Stomach (tissue), 8 donors: ENCODE measurements at regions not wholly inside any gene's neighbourhood (a gene's known extent, or its start where the extent isn't known, plus 50 kb on each side); places are given as distances from the start of the nearest gene placed in this dataset.

ENCODE experiments used
- DNase-seq, 2 donors: peaks; one replicate each; pipeline versions ENCODE4 v3.0.0 to v3.0.0-alpha.2; 2013 to 2019
- H3K27ac ChIP-seq, 5 donors: fragments of 200-600 bp in 4 of 5; sonication (generic) in 4 of 5; one replicate each; pipeline ENCODE4 v1.5.1; 2013 to 2019; ENCODE audit warnings: mild to moderate bottlenecking in 1 of 5, moderate library complexity in 1 of 5
- H3K27me3 ChIP-seq, 3 donors: fragments of 200-600 bp; sonication (generic); one replicate each; pipeline ENCODE4 v1.5.1; 2017 to 2019; ENCODE audit warnings: mixed run types in 1 of 3
- H3K36me3 ChIP-seq, 4 donors: fragments of 200-600 bp; sonication (generic); 1 replicate in 3 of 4; 2 replicates in 1 of 4; pipeline ENCODE4 v1.5.1; 2016 to 2019
- H3K4me1 ChIP-seq, 4 donors: fragments of 200-600 bp; sonication (generic); one replicate each; pipeline ENCODE4 v1.5.1; 2016 to 2019
- H3K4me3 ChIP-seq, 4 donors: fragments of 200-600 bp; sonication (generic) in 3 of 4; one replicate each; pipeline ENCODE4 v1.5.1; 2016 to 2019; ENCODE audit warnings: mild to moderate bottlenecking in 1 of 4
- H3K9me3 ChIP-seq, 4 donors: fragments of 200-600 bp; sonication (generic); one replicate each; pipeline ENCODE4 v1.5.1; 2016 to 2019
- EP300 ChIP-seq: sonication (generic); formaldehyde crosslinking; IDR thresholded peaks from one replicate; pipeline ENCODE4 v1.6.1; 2017; ENCODE audit warnings: antibody characterized with exemption
- POLR2A ChIP-seq, 4 donors: fragments of 450-650 bp; IDR thresholded peaks; one replicate each; pipeline ENCODE4 v1.6.1; 2016; ENCODE audit warnings: antibody characterized with exemption in 4 of 4, control low read depth in 2 of 4, mild to moderate bottlenecking in 1 of 4, moderate library complexity in 1 of 4
- POLR2AphosphoS5 ChIP-seq, 3 donors: sonication (generic); formaldehyde crosslinking; IDR thresholded peaks; one replicate each; pipeline ENCODE4 v1.6.1; 2016; ENCODE audit warnings: antibody characterized with exemption in 3 of 3
- WGBS, 5 donors: extraction: QIAGEN DNeasy Blood & Tissue Kit in 3 of 5; methylation state at CpG; one replicate each; pipeline versions ENCODE4 v1.1.5 to v1.1.7; 2013 to 2018; 5-methylcytosine and 5-hydroxymethylcytosine counted together
- intact Hi-C: fragments of 100-400 bp; cut with DNase I; formaldehyde crosslinking; loops from one replicate; pipeline ENCODE4 v1.15.1; 2023; ENCODE audit warnings: low total_unique reads
- TF ChIP-seq, protein P1 (sequence below), 7 experiments: fragments of 450-650 bp in 4 of 7; fragments of 200-600 bp in 3 of 7; sonication (generic) in 3 of 7; IDR thresholded peaks; one replicate each; pipeline ENCODE4 v1.5.1; 2016 to 2019; ENCODE audit warnings: antibody characterized with exemption in 7 of 7, control low read depth in 2 of 7, mild to moderate bottlenecking in 1 of 7
- donor health status: healthy with polysubstance abuse.
- donor health status: Bipolar disorder and iron deficiency.
- donor health status: healthy.

DNA sequence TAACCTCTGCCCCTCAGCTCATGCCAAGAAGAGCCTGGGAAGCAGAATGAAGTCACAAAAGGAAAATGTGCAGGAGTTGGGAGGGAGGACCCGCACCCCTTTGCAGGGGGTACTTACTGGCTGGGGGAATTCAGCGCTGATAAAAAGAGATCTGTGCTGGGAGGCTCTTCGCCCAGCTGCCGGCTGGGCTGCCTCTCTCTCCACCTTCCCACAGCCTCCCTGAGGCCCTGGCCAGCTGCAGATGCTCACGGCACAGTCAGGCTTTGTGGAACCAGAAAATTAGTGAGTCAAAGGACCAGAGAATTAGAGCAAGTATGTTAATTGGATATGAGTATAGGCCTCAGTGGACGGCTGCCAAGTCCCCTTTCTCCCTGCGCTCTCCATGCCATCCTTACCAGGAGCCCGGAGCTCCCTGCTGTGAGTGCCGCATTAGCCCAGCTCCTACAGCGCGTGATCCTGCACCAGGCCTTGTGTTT, 181.7 kb upstream of the SH3BP4 start:
- intact Hi-C loops = no loop called here
- WGBS, 5 donors = 83 to 95% (median 88%) methylated on average over 9 to 11 of the region's 11 CpGs
- Histone ChIP-seq H3K27ac (no peak overlapping the region), H3K36me3 (no peaks in the 10 kb centered on the region), H3K27me3 (no peaks in the 10 kb centered on the region), H3K4me3 (no peak overlapping the region), H3K4me1 (no peaks in the 10 kb centered on the region), H3K9me3 (no peaks in the 10 kb centered on the region)
- peak in 1 of 2 donors; percentile 38 for DNase-seq
- TF ChIP-seq POLR2A (IDR thresholded peaks at IDR 0.05) = no peak
- no peak for TF ChIP-seq EP300
- TF ChIP-seq POLR2AphosphoS5 (IDR thresholded peaks at IDR 0.05) = no peak
- TF ChIP-seq, protein P1, sequence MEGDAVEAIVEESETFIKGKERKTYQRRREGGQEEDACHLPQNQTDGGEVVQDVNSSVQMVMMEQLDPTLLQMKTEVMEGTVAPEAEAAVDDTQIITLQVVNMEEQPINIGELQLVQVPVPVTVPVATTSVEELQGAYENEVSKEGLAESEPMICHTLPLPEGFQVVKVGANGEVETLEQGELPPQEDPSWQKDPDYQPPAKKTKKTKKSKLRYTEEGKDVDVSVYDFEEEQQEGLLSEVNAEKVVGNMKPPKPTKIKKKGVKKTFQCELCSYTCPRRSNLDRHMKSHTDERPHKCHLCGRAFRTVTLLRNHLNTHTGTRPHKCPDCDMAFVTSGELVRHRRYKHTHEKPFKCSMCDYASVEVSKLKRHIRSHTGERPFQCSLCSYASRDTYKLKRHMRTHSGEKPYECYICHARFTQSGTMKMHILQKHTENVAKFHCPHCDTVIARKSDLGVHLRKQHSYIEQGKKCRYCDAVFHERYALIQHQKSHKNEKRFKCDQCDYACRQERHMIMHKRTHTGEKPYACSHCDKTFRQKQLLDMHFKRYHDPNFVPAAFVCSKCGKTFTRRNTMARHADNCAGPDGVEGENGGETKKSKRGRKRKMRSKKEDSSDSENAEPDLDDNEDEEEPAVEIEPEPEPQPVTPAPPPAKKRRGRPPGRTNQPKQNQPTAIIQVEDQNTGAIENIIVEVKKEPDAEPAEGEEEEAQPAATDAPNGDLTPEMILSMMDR (IDR thresholded peaks at IDR 0.05) = no peak

DNA sequence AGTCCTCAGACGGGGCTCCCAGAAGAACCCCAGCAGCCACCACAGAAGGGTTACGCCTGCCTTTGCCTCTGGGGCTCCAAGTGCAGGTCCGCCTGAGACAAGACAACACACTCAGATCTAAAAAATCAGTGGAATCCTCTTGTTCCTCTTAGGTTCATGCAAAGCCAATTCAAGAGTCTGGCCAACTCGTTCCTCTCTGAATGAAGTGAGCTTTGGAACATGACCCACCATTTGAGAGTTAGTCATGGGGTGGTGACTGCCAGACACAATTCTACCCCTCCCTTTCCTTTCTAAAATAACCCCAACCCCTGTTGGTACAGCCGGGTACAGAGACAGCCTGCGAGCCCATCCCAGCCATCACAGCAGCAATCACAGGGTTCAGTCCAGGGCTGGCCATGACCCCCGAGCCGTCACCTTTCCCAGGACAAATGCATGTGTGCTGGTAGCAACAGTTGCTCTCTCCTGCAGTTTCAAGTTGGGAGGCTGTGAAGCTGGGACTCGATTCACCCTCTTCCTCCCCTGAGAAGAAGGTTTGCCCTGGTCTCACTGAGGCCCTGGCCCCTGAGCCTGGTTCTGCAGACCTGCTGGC, 183.1 kb upstream of the SH3BP4 start:
- TF ChIP-seq POLR2A (IDR thresholded peaks at IDR 0.05) (no peak), POLR2AphosphoS5 (IDR thresholded peaks at IDR 0.05) (no peak), EP300 (no peak)
- TF ChIP-seq, protein P1 (IDR thresholded peaks at IDR 0.05) = no peak
- Histone ChIP-seq H3K9me3 (no peaks in the 10 kb centered on the region), H3K36me3 (no peaks in the 10 kb centered on the region), H3K4me3 (no peak overlapping the region), H3K4me1 (no peaks in the 10 kb centered on the region), H3K27me3 (no peaks in the 10 kb centered on the region), H3K27ac (no peak overlapping the region)
- intact Hi-C loops = no loop called here
- WGBS, 5 donors = 90 to 96% (median 92%) methylated on average over 9 of the region's 9 CpGs
- no peak for DNase-seq

DNA sequence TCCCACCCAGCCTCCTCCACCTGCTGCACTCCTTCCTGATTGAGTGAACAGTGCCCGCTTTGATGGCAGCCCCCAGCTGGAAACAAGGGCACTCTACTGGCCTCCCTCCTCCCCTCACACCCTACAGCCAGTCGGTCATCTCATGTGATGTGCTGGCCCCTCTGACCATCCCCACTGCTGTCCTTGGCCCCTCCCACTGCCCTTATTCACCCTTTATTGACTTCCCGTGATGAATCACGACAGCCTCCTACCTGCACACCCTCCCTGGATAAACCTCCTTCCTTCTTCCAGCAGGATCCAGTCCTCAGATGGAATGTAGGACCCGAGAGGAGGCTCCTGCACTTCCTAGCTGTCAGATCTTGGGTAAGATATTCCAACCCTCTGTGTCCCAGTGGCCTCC, 186.5 kb upstream of the SH3BP4 start:
- Histone ChIP-seq H3K4me1 (no peaks in the 10 kb centered on the region), H3K27me3 (no peaks in the 10 kb centered on the region), H3K36me3 (no peaks in the 10 kb centered on the region), H3K27ac (no peak overlapping the region), H3K4me3 (no peak overlapping the region), H3K9me3 (peaks cover 0 to 6% (median 3%) of the 10 kb centered on the region in 4 donors)
- 48 to 77% (median 69%) methylated on average over 5 of the region's 5 CpGs for WGBS, 5 donors
- no peak for DNase-seq
- intact Hi-C loops = no loop called here
- TF ChIP-seq EP300 = no peak
- TF ChIP-seq POLR2A (IDR thresholded peaks at IDR 0.05) = no peak
- no peak for TF ChIP-seq POLR2AphosphoS5 (IDR thresholded peaks at IDR 0.05)
- TF ChIP-seq, protein P1 (IDR thresholded peaks at IDR 0.05) = no peak

DNA sequence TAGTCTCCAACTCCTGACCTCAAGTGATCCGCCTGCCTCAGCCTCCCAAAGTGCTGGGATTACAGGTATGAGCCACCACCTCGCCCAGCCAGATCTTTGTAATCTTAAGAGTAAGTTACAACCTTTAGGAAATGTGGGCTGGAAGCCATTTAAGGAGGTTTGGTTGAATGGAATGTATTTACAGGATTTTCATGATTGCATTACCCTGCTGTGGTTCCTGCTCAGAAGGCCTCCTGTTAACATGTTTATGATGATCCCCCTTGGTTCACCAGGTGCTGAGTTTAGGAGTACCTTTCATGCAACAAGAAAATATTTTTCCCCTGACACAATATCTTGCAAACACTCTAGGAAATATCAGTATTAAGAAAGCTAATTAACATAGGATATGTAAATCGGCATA, 187.4 kb upstream of the SH3BP4 start:
- DNase-seq = no peak
- H3K4me3 ChIP-seq = no peak overlapping the region
- no peak overlapping the region for H3K27ac ChIP-seq
- H3K9me3 ChIP-seq = peaks cover 0 to 9% (median 3%) of the 10 kb centered on the region in 4 donors
- no peaks in the 10 kb centered on the region for H3K4me1 ChIP-seq
- 87 to 94% (median 89%) methylated on average over 3 of the region's 3 CpGs for WGBS, 5 donors
- TF ChIP-seq, protein P1 (IDR thresholded peaks at IDR 0.05) = no peak
- TF ChIP-seq POLR2AphosphoS5 (IDR thresholded peaks at IDR 0.05) (no peak), POLR2A (IDR thresholded peaks at IDR 0.05) (no peak), EP300 (no peak)
- no peaks in the 10 kb centered on the region for H3K27me3 ChIP-seq
- intact Hi-C loops = no loop called here
- H3K36me3 ChIP-seq = no peaks in the 10 kb centered on the region
